IMR-90 (cell line): ENCODE measurements at regions not wholly inside any gene's neighbourhood (a gene's known extent, or its start where the extent isn't known, plus 50 kb on each side); places are given as distances from the start of the nearest gene placed in this dataset.

Experiments used
- ATAC-seq: fragments of 200-7000 bp; cut with Tn5 transposase; 2 replicates; pipeline ENCODE4 v1.9.1; 2020; ENCODE audit warnings: low read depth, mild to moderate bottlenecking, moderate library complexity
- BruUV-seq: library from RNA; stranded (reverse); fragments of 400-500 nt; replicated peaks from 2 replicates; lab custom pipeline; 2021; lab: Mats Ljungman, UMichigan
- CTCF ChIA-PET: fragments of 300-600 bp; formaldehyde crosslinking; extraction: SDS; loops from one replicate; lab custom pipeline; 2021; ENCODE audit warnings: antibody characterized with exemption; lab: Yijun Ruan, JAX
- POLR2A ChIA-PET: fragments of 300-600 bp; sonication (Branson Sonifier 250); formaldehyde crosslinking; loops from one replicate; lab custom pipeline; 2022; ENCODE audit warnings: antibody characterized with exemption; ENCODE audit not compliant: unreplicated experiment; lab: Charles Lee
- DNase-seq: peaks from one replicate; pipeline ENCODE4 v3.0.0; 2013
- H2AFZ ChIP-seq: replicated peaks from 2 replicates; pipeline ENCODE3; 2013; ENCODE audit warnings: low read length, mild to moderate bottlenecking; ENCODE audit not compliant: poor library complexity
- H2AK5ac ChIP-seq: 2 replicates; pipeline ENCODE4 v1.6.1; 2013; ENCODE audit warnings: low read depth, low read length, inconsistent platforms
- H2AK9ac ChIP-seq: replicated peaks from 2 replicates; pipeline ENCODE3; 2013; ENCODE audit warnings: mild to moderate bottlenecking, low read depth, low read length, moderate library complexity; ENCODE audit not compliant: poor library complexity
- H2BK120ac ChIP-seq: 2 replicates; pipeline ENCODE4 v1.6.1; 2013; ENCODE audit warnings: low read depth, low read length, inconsistent platforms
- H2BK15ac ChIP-seq: 3 replicates; pipeline ENCODE4 v1.6.1; 2013; ENCODE audit warnings: low read depth, low read length, inconsistent platforms
- H2BK20ac ChIP-seq: 2 replicates; pipeline ENCODE4 v1.6.1; 2013; ENCODE audit warnings: low read depth, mild to moderate bottlenecking, inconsistent platforms, low read length, moderate library complexity
- H2BK5ac ChIP-seq: 2 replicates; pipeline ENCODE4 v1.6.1; 2013; ENCODE audit warnings: mild to moderate bottlenecking, low read depth, low read length, inconsistent platforms; ENCODE audit not compliant: poor library complexity, severe bottlenecking
- H3K14ac ChIP-seq: replicated peaks from 2 replicates; pipeline ENCODE4 v1.6.1; 2013; ENCODE audit warnings: low read depth, low read length, inconsistent platforms
- H3K18ac ChIP-seq: 2 replicates; pipeline ENCODE4 v1.6.1; 2013; ENCODE audit warnings: low read depth, low read length, control low read depth
- H3K23ac ChIP-seq: 2 replicates; pipeline ENCODE4 v1.6.1; 2013; ENCODE audit warnings: low read depth, low read length, inconsistent platforms
- H3K27ac ChIP-seq: 2 replicates; pipeline ENCODE4 v1.5.1; 2013; ENCODE audit warnings: mild to moderate bottlenecking, control low read depth, low read length; ENCODE audit not compliant: insufficient read depth
- H3K27me3 ChIP-seq: 2 replicates; pipeline ENCODE4 v1.6.1; 2013; ENCODE audit warnings: low read length; ENCODE audit not compliant: control insufficient read depth, insufficient read depth
- H3K36me3 ChIP-seq: 2 replicates; pipeline ENCODE4 v1.6.1; 2013; ENCODE audit warnings: low read length, mixed read lengths; ENCODE audit not compliant: control insufficient read depth, insufficient read depth
- H3K4ac ChIP-seq: 2 replicates; pipeline ENCODE4 v1.6.1; 2013; ENCODE audit warnings: low read depth, low read length, inconsistent platforms
- H3K4me1 ChIP-seq: 2 replicates; pipeline ENCODE4 v1.6.1; 2013; ENCODE audit warnings: low read length, mixed read lengths; ENCODE audit not compliant: control insufficient read depth, insufficient read depth
- H3K4me2 ChIP-seq: 2 replicates; pipeline ENCODE4 v1.6.1; 2013; ENCODE audit warnings: low read depth, mild to moderate bottlenecking, control low read depth, low read length, moderate library complexity
- H3K4me3 ChIP-seq: 2 replicates; pipeline ENCODE4 v1.5.1; 2013; ENCODE audit warnings: low read depth, mild to moderate bottlenecking, control low read depth, low read length, moderate library complexity; ENCODE audit not compliant: insufficient read depth
- H3K56ac ChIP-seq: 2 replicates; pipeline ENCODE4 v1.6.1; 2013; ENCODE audit warnings: low read length, inconsistent platforms; ENCODE audit not compliant: insufficient read depth; ENCODE audit errors: extremely low read depth
- H3K79me1 ChIP-seq, 2 experiments: 2 replicates each; pipeline ENCODE4 v1.6.1; 2013; ENCODE audit warnings: low read length in 2 of 2, inconsistent platforms in 1 of 2, low read depth in 1 of 2
- H3K9ac ChIP-seq: 2 replicates; pipeline ENCODE4 v1.6.1; 2013; ENCODE audit warnings: low read depth, low read length, control low read depth
- H3K9me1 ChIP-seq: 2 replicates; pipeline ENCODE4 v1.6.1; 2013; ENCODE audit warnings: low read length, inconsistent platforms; ENCODE audit not compliant: insufficient read depth
- H3K9me3 ChIP-seq: 2 replicates; pipeline ENCODE4 v1.6.1; 2013; ENCODE audit warnings: low read length; ENCODE audit not compliant: control insufficient read depth, insufficient read depth
- H4K20me1 ChIP-seq: 2 replicates; pipeline ENCODE4 v1.6.1; 2013; ENCODE audit warnings: low read length, inconsistent platforms; ENCODE audit not compliant: insufficient read depth
- H4K5ac ChIP-seq: 2 replicates; pipeline ENCODE4 v1.6.1; 2013; ENCODE audit warnings: mild to moderate bottlenecking, low read depth, low read length, control low read depth
- H4K8ac ChIP-seq, 2 experiments: 2 replicates each; pipeline ENCODE4 v1.6.1; 2013; ENCODE audit warnings: low read depth in 2 of 2, low read length in 2 of 2, control low read depth in 1 of 2, inconsistent platforms in 1 of 2
- H4K91ac ChIP-seq: 2 replicates; pipeline ENCODE4 v1.6.1; 2013; ENCODE audit warnings: low read depth, low read length, inconsistent platforms; ENCODE audit not compliant: insufficient read depth
- FOS ChIP-seq: fragments of 150-350 bp; IDR thresholded peaks from 2 replicates; pipeline ENCODE4 v1.6.1; 2016; ENCODE audit warnings: low read depth, low read length
- MAFK ChIP-seq: IDR thresholded peaks from 2 replicates; pipeline ENCODE4 v1.6.1; 2012; ENCODE audit warnings: low read depth, low read length, improper control_type of control experiment
- MXI1 ChIP-seq: IDR thresholded peaks from 2 replicates; pipeline ENCODE4 v1.6.1; 2012; ENCODE audit warnings: low read depth, mild to moderate bottlenecking, low read length, moderate library complexity, borderline replicate concordance
- RAD21 ChIP-seq: IDR thresholded peaks from 2 replicates; pipeline ENCODE4 v1.6.1; 2012; ENCODE audit warnings: low read length, improper control_type of control experiment
- RCOR1 ChIP-seq: IDR thresholded peaks from 2 replicates; pipeline ENCODE4 v1.6.1; 2012; ENCODE audit warnings: mild to moderate bottlenecking, low read length, improper control_type of control experiment; ENCODE audit not compliant: insufficient replicate concordance
- RFX5 ChIP-seq: IDR thresholded peaks from 2 replicates; pipeline ENCODE4 v1.8.0; 2012; ENCODE audit warnings: low read depth, mild to moderate bottlenecking, low read length, moderate library complexity
- WGBS, 2 experiments: methylation state at CpG; one replicate each; pipeline versions ENCODE4 v1.1.5 to v1.1.7; 2013; ENCODE audit warnings: missing lambda C conversion rate in 2 of 2; ENCODE audit not compliant: insufficient read length in 1 of 2; ENCODE audit errors: extremely low coverage in 2 of 2; 5-methylcytosine and 5-hydroxymethylcytosine counted together
- dilution Hi-C: fragments of 300-500 bp; cut with HindIII; formaldehyde crosslinking; loops from one replicate; pipeline ENCODE4 v1.14.3; 2018; ENCODE audit warnings: low sequenced_read_pairs; ENCODE audit not compliant: unreplicated experiment
- in situ Hi-C: fragments of 300-500 bp; cut with MboI; formaldehyde crosslinking; loops from 3 replicates; pipeline ENCODE4 v1.14.3; 2019; ENCODE audit warnings: low sequenced_read_pairs, inconsistent platforms, mixed read lengths
- intact Hi-C: fragments of 100-400 bp; cut with micrococcal nuclease; formaldehyde crosslinking; loops from 2 replicates; pipeline ENCODE4 v1.10.0; 2022

DNA sequence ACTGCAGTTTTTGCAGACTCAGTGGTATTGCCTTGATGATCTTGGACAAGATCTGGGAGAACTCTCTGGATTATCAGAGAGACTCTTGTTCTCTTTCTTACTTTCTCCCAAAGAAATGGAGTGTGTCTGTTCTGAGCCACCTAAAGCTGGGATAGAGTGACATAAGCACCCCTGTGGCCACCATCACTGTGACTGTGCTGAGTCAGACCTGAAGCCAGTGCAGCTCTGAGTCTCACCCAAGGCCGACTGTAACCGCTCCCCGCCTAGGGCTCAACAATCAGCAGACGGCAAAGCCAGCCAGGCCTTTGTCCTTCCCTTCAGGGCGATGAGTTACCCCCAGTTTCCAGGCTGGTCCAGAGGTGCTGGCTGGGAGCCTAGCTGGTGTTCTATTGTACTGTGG is 795.6 kb downstream of the UQCRFS1 start:
- Histone ChIP-seq H3K27ac (no peak overlapping the region), H2AFZ (no peak overlapping the region), H3K4ac (no peak overlapping the region), H4K20me1 (no peaks in the 10 kb centered on the region), H4K91ac (no peak overlapping the region), H2BK20ac (no peak overlapping the region), H2AK5ac (no peak overlapping the region), H3K9ac (no peak overlapping the region), H3K79me1 (no peaks in the 10 kb centered on the region), H3K14ac (no peak overlapping the region), H3K23ac (no peak overlapping the region), H3K9me1 (no peaks in the 10 kb centered on the region), H2BK5ac (no peak overlapping the region), H3K36me3 (no peaks in the 10 kb centered on the region), H2BK120ac (no peak overlapping the region), H3K18ac (no peak overlapping the region), H3K4me2 (no peak overlapping the region), H4K8ac (no peak overlapping the region), H3K27me3 (no peaks in the 10 kb centered on the region), H3K56ac (no peak overlapping the region), H3K9me3 (peaks cover 27% of the 10 kb centered on the region), H3K4me3 (no peak overlapping the region), H4K5ac (no peak overlapping the region), H2BK15ac (no peak overlapping the region), H2AK9ac (no peak overlapping the region), H3K4me1 (no peaks in the 10 kb centered on the region)
- TF ChIP-seq RCOR1 (no peak), RAD21 (no peak), RFX5 (no peak), MAFK (no peak), FOS (no peak), MXI1 (no peak)
- intact Hi-C loops: no loop called here
- no TSS peak for BruUV-seq
- ChIA-PET POLR2A (no interaction called here), CTCF (no interaction called here)
- in situ Hi-C loops: no loop called here
- DNase-seq: no peak
- 40% methylated on average over 1 of the region's 5 CpGs; no CpG with 5 or more reads in 1 of the 2 experiments for WGBS, 2 experiments
- dilution Hi-C loops: no loop called here
- no peak for ATAC-seq
